HepG2 (cell line): ENCODE measurements at regions not wholly inside any gene's neighbourhood (a gene's known extent, or its start where the extent isn't known, plus 50 kb on each side); places are given as distances from the start of the nearest gene placed in this dataset.

Experiments used
- BCL6 ChIP-seq: IDR thresholded peaks from 2 replicates; pipeline ENCODE4 v1.6.1; 2016; ENCODE audit warnings: missing genetic modification reagents, missing compliant biosample characterization
- MYNN ChIP-seq: sonication (generic); formaldehyde crosslinking; IDR thresholded peaks from 2 replicates; pipeline ENCODE4 v1.4.0; 2020; ENCODE audit warnings: mild to moderate bottlenecking, low read depth, missing genetic modification reagents
- NCOA1 ChIP-seq: sonication (generic); formaldehyde crosslinking; IDR thresholded peaks from 2 replicates; pipeline ENCODE4 v1.9.0; 2021; ENCODE audit warnings: missing genetic modification reagents
- RELA ChIP-seq: sonication (generic); formaldehyde crosslinking; IDR thresholded peaks from 2 replicates; pipeline ENCODE4 v1.4.0; 2020; ENCODE audit warnings: missing genetic modification reagents
- RFX5 ChIP-seq: IDR thresholded peaks from 2 replicates; pipeline ENCODE4 v1.6.1; 2011; ENCODE audit warnings: low read depth, low read length, improper control_type of control experiment
- SP1 ChIP-seq, 2 experiments: fragments of 450-650 bp in 1 of 2; sonication (generic) in 1 of 2; formaldehyde crosslinking in 1 of 2; IDR thresholded peaks; 2 replicates each; pipeline versions ENCODE4 v1.4.0 to v1.6.1; 2016 to 2020; ENCODE audit warnings: missing genetic modification reagents in 1 of 2
- TF ChIP-seq, protein P1 (sequence below): sonication (generic); formaldehyde crosslinking; IDR thresholded peaks from 2 replicates; pipeline ENCODE4 v1.5.0; 2020; ENCODE audit warnings: mild to moderate bottlenecking, missing genetic modification reagents, moderate library complexity
- TF ChIP-seq, protein P2 (sequence below): sonication (generic); formaldehyde crosslinking; IDR thresholded peaks from 2 replicates; pipeline ENCODE4 v1.5.0; 2020; ENCODE audit warnings: missing genetic modification reagents

DNA sequence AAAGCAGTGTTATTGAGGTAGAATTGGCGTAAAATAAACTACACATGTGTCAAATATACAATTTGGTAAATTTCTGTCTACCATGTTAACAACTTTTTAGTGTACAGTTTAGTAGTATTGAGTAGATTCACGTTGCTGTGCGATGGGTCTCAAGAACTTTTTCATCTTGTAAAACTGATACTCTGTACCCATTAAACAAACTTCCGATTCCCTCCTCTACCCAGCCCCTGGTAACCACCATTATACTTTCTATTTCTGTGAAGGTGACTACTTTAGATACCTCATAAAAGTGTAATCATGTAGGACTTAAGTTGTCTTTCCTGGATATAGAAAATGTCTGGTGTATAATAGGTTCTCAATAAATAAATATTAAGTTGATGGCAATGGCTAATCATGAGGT lies 408.5 kb upstream of the POT1 start:
- TF ChIP-seq BCL6 (CRISPR knock-in tag) = no peak
- TF ChIP-seq, protein P1, sequence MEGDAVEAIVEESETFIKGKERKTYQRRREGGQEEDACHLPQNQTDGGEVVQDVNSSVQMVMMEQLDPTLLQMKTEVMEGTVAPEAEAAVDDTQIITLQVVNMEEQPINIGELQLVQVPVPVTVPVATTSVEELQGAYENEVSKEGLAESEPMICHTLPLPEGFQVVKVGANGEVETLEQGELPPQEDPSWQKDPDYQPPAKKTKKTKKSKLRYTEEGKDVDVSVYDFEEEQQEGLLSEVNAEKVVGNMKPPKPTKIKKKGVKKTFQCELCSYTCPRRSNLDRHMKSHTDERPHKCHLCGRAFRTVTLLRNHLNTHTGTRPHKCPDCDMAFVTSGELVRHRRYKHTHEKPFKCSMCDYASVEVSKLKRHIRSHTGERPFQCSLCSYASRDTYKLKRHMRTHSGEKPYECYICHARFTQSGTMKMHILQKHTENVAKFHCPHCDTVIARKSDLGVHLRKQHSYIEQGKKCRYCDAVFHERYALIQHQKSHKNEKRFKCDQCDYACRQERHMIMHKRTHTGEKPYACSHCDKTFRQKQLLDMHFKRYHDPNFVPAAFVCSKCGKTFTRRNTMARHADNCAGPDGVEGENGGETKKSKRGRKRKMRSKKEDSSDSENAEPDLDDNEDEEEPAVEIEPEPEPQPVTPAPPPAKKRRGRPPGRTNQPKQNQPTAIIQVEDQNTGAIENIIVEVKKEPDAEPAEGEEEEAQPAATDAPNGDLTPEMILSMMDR (CRISPR knock-in tag) = no peak
- TF ChIP-seq, protein P2, sequence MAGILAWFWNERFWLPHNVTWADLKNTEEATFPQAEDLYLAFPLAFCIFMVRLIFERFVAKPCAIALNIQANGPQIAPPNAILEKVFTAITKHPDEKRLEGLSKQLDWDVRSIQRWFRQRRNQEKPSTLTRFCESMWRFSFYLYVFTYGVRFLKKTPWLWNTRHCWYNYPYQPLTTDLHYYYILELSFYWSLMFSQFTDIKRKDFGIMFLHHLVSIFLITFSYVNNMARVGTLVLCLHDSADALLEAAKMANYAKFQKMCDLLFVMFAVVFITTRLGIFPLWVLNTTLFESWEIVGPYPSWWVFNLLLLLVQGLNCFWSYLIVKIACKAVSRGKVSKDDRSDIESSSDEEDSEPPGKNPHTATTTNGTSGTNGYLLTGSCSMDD (CRISPR knock-in tag) = no peak
- no peak for TF ChIP-seq RFX5
- TF ChIP-seq NCOA1 = no peak
- TF ChIP-seq SP1 (IDR thresholded peaks at IDR 0.05) = no peak
- TF ChIP-seq SP1 (CRISPR knock-in tag; IDR thresholded peaks at IDR 0.05) = no peak
- no peak for TF ChIP-seq MYNN
- TF ChIP-seq RELA (CRISPR knock-in tag) = no peak
